ENCODE measurements at regions not wholly inside any gene's neighbourhood (a gene's known extent, or its start where the extent isn't known, plus 50 kb on each side); places are given as distances from the start of the nearest gene placed in this dataset.

DNA sequence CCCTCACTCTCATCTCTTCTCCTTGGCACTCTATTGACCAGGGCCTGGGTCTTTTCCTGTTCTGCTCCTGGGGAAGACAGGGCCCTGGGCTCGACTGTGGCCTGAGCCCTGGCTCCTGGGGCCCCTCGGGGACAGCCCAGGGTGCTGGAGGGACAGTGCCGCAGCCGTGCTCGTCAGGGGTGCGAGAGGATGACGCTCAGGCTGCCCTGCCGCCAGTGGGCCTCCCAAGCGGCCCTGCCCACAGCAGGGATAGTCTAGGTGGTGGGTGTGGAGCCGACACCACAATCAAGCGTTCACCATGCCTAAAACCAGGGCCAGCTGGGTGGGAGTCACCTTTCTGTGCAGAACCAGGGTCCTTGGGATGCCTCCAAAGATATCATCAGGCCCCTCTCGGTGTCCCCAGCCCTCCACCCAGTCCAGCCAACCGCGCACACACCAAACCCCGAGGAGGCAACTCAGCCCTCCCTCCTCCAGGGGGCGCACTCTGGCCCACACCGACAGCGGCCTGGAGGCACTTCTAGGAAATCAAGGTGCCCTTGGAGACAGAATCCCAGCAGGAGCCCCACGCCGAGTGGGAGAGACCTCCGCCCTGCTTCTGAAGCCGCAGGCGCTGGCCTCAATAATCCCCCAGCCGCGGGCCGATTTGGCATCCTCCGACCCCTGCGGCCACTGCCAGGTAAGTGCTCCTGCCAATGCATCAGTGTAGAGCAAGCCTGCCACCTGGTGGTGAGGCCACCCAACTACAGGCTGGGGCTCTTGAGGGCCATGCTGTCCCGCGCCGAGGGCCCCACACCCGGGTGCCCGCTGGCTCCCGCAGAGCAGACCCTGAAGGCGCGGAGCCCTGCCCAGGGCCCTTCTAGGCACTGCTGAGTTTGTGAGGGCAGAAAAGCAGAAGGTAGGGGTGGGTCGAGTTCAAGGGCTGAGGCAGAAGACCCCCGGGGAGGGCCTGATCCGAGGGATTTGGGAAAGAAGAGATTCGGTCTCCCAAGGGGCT, 496.4 kb downstream of the BUD13 start:
- intact Hi-C loops (cut with DNase I) = no loop called here
- ATAC-seq (peak; percentile 74), DNase-seq (ENCODE audit: low spot score) (peak; percentile 87)

DNA sequence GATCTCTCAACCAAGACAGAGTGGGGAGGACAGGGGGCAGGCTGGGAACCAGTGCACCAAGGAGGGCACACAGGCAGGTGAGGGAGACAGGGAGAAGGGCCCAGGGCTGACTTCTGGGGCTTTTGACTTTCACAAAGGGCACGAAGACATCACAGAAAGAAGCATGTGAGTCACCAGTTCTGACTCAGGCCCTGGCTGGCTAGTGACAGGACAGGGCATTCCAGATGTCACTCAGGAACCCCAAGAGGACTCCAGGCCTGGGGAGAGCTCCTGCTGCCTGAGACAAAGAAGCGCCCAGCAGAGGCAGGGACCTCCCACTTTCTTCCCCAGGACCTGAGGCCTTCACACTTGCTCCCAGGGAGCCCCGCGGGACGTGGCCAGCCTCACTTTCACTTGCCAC, 497.2 kb downstream of the BUD13 start:
- ATAC-seq (no peak), DNase-seq (ENCODE audit: low spot score) (no peak)
- intact Hi-C loops (cut with DNase I) = no loop called here

DNA sequence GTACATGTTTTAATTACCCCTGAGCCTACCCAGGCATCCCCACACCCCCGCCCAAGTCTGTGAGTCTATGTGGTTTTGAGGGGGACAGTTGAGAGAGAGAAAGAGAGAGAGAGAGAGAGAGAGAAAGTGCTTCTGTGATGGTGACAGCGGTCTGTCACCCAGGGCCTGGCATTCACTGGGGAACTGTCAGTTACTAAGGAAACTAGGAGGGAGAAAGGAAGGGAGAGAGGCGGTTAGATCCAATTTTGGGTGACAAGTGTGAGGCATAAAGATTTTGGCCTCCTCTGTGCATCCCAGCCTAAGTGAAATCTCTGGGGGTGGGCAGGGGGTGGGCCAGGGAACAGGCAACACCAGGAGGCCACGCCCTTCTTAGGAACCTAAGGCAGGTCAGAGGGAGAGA, 498.3 kb downstream of the BUD13 start:
- intact Hi-C loops (cut with DNase I) = no loop called here
- ATAC-seq (no peak), DNase-seq (ENCODE audit: low spot score) (no peak)

DNA sequence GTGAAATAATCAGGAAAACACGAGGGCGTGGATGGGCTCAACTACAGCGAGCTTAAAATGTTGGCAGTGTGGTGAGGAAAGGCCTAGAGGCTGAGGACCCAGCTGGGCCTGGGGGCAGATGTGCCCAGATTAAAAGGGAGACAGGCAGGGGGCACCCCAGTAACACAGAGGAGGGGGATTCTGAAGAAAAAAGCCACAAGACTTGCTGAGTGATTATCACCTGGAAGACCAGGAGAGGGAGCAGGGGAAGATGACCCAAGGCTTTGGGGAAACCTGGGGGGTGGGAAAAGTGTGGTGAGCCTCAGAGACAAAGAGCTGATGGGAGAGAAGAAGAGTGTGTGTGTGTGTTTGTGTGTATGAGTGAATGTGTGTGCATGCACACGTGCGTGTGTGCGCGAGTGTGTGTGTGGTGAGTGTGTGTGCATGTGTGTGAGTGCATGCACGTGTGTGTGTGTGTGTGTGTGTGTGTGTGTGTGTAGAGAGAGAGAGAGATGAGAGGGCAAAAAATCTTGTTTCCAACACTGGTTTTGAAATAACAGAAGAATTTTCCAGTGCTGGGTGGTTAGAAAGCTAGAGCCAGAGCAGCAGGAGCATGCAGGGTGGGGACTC, 500.5 kb downstream of the BUD13 start:
- DNase-seq (ENCODE audit: low spot score) = no peak
- no peak for ATAC-seq
- intact Hi-C loops (cut with DNase I) = no loop called here

DNA sequence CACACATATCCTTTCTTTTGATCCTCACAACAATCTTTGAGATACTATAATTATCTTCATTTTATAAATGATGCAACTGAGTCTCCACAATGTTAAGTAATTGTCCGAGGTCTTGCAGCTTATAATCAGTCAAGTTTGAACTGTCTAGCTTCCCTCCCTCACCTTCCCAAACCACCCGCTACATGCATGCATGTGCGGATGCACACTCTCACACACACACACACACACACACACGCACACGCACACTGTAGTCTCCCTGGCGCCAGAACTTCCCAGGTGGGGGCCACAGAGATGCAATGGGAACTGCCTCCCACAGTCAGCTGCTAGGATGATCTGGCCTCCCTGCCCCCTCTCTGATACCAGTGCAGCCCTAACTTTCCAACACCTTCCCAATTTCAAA, 501.3 kb downstream of the BUD13 start:
- DNase-seq (ENCODE audit: low spot score) = no peak
- ATAC-seq = no peak
- intact Hi-C loops (cut with DNase I) = no loop called here

DNA sequence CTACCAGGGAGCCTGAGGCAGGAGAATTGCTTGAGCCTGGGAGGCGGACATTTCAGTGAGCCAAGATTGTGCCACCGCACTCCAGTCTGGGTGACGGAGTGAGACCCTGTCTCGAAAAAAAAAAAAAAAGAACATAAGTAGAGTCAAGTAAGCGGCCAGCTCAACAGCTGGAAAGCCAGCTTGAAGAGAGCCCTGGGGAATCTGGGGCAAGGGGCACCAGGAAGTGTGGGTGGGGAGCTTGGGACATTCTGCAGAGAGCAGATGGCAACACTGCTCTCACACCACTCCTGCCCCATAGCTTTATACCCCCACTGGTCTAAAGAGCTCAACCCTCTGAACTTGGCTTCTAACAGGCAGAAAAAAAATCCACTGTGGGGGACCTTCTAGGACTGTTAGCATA, 505.6 kb downstream of the BUD13 start:
- DNase-seq (ENCODE audit: low spot score) (no peak), ATAC-seq (no peak)
- intact Hi-C loops (cut with DNase I) = no loop called here

DNA sequence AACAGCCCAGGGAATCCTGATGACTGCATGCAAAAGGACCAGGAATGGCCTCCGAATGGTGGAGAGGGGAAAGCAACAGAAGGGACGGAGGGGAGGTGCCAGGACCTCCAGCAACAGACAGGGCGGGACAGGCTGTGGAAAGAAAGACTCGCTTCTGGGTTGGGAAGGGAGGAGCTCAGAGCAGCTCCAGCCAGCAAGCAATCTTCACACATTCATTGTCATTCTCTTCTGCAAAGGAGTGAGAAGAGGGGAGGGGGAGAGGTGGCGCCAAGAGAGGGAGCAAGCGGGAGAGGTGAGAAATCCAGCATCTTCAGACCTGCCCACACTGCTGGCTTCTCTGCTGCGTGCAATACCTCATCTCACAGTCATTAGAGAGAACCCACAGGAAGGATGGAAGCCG, 509.0 kb downstream of the BUD13 start:
- ATAC-seq = no peak
- intact Hi-C loops (cut with DNase I) = no loop called here
- no peak for DNase-seq (ENCODE audit: low spot score)

DNA sequence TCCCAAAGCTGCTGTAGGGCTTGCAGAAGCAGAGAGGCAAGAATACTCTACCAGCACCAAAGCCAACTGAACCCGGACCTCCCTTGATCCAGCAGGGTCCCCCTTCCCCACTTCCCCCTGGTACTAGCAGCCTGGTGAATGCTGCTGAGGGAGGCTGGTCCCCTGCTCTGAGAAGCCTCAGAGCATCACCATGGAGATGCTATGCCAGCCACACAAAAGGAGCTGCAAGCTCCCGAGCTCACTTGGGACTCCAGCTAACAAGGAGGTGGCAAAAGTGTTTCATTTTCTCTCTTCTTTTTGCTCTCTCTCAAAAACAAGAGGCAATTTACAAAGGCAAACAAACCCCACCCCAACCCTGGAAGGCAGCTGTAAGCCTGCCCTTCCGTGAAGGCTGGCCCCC, 509.8 kb downstream of the BUD13 start:
- intact Hi-C loops (cut with DNase I) = no loop called here
- no peak for DNase-seq (ENCODE audit: low spot score)
- ATAC-seq = no peak

DNA sequence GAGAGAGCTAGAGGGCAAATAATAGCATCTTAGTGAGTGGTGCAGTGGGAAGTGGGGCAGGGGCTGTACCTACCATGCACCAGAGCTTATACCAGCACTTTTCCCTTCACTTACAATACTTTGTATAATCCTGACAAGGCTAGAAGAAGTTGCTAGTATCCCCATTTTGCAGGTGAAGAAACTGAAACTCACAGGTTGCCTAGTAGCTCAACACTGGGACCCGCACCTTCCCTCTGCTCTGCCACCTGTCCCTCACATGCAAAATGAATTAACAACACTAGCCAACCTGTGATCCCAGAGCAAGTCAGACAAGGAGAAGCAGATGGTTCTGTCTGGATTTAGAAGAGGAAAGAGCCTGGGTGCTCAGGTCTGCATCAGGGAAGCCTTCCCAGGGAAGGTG, 510.4 kb downstream of the BUD13 start:
- no peak for DNase-seq (ENCODE audit: low spot score)
- intact Hi-C loops (cut with DNase I) = no loop called here

DNA sequence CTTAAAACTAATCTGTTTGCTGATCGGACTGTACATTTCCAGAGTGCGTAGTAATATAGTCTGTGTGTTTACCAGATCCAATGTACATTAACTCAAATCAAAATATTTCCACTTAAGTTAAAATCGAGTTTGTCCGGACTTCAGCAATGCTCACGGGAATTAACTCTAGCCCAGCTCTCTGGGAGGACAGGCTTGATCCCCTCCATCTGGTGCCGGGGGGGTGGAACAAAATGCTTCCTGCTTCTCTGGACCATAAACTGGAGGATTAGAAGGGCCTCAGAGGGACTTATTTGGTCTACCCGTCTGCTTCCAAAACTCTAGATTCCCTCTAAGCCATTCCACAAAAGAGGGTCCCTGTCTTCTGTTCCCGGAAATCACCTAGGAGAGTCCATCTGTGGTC, 511.2 kb downstream of the BUD13 start:
- no peak for ATAC-seq
- intact Hi-C loops (cut with DNase I) = no loop called here
- no peak for DNase-seq (ENCODE audit: low spot score)

More for the DNA sequence above, 510.4 kb downstream of the BUD13 start:
- no peak for ATAC-seq

DNA sequence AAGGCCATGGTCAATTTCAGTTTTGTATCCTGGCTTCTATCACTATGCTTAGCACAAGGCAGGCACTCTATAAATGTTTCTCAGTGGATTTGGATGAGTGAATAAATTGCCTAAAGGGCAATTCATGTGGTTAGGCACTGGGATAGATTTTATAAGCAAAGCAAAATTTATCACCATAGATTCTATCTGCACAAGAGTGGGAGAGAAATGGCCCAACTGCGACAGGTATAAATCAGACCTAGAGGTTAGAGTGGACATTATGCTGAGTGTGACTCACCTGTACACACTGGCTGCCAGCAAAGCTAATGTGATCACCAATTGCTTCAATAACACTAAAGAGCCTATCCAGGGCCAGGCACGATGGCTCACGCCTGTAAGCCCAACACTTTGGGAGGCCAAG, 514.0 kb downstream of the BUD13 start:
- DNase-seq (ENCODE audit: low spot score) (no peak), ATAC-seq (no peak)
- intact Hi-C loops (cut with DNase I) = no loop called here

DNA sequence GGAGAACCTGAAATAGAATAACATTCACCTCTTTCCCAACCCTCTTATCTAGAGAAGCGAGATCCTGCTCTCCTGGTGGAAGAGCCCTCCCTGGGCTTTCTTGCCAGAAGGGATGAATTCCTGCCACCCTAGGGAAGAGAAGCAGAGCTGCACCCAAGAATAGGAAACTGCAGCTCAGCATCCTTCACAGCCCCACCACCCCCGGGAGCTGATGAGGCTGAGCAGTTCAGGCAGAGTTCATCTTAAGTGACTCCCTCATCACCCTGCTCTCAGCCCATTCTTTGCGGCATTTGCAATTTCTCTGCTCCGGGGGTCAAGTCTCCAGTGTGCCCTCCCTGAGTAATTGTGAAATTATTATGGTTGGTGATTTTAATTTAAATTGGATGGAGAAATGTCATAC, 514.9 kb downstream of the BUD13 start:
- intact Hi-C loops (cut with DNase I) = no loop called here
- no peak for DNase-seq (ENCODE audit: low spot score)
- ATAC-seq = no peak

DNA sequence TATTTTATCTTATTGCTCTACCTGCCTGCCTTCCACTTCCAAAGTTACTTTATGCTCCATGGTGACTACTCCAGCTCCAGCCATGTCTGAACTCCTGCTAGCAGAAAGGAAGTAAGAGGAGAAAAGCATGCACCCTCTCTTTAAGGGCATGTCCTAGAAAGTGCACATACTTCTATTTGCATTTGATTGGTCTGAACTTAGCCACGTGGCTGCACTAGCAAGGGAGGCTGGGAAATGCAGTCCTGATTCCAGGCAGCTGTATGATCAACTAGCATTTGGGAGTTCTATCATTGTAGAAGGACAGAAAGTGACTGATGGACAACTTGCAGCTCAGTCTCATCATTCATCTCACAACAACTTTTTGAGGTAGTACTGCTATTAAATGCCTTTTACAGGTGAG, 515.7 kb downstream of the BUD13 start:
- intact Hi-C loops (cut with DNase I) = no loop called here
- ATAC-seq (no peak), DNase-seq (ENCODE audit: low spot score) (no peak)

DNA sequence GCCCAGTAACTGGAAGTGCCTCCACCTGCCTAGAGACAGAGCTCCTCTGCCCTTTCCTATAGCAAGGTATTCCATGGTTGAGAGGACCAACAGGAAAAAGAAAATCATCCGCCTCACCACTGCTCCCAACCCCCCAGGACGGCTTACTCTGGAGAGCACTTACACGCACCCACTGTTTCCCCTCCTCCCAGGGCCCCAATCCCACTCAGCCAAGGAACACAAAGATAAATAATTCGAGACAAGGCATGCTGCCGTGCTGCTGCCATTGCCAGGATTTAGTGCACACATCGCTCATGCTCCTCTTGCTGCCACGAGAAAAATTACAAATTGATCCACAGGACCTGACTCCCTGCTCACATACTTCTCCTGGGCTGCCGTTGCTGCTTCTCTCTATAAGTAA, 516.6 kb downstream of the BUD13 start:
- ATAC-seq = no peak
- no peak for DNase-seq (ENCODE audit: low spot score)
- intact Hi-C loops (cut with DNase I) = no loop called here

DNA sequence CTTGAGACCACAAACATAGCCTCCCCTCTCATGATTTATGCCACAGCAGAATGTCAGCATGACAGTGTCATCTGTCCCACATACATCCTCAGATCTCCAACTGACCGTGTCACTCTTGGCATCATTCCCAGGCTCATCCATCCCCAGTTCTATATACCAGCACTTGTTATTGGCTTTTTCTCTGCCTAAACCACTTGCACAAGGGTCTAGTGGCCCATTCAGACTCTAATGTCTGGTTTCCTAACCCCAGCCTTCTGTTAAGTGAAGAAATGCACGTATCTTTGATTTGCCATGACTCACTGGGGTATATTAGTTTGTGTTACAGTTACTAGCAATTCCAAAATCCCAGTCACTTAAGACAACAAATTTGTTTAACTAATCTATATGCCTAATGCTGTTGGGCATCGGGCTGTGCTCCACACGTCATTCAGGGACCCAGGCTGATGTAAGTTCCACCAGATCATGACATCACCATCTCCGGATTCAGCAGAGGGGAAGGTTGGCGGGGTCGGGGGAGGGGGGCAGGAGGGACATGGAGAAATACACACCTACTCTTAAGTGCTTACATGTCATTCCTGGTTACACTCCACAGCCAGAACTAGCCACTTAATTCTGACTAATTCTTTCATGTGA, 517.4 kb downstream of the BUD13 start:
- ATAC-seq (no peak), DNase-seq (ENCODE audit: low spot score) (no peak)
- intact Hi-C loops (cut with DNase I) = no loop called here

DNA sequence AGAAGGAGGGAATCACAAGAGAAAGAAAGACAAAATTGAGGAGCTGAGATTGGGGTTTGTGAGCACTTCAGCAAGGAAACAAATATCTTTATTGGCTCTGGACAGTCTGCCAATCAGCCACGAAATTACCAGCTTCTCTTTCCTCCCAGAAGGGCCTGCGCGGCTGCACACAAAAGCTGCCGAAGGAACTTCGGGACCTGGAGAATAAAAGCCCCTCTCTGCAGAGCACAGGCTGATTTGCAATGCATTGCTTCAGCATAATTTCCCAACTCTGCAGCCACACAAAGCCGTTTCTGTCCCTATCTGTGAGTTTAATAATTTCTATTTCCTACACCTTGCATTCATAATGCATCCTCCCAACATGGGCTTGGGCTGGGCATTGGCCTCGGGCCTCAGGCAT, 522.6 kb downstream of the BUD13 start:
- intact Hi-C loops (cut with DNase I) = no loop called here
- DNase-seq (ENCODE audit: low spot score) = no peak
- no peak for ATAC-seq

DNA sequence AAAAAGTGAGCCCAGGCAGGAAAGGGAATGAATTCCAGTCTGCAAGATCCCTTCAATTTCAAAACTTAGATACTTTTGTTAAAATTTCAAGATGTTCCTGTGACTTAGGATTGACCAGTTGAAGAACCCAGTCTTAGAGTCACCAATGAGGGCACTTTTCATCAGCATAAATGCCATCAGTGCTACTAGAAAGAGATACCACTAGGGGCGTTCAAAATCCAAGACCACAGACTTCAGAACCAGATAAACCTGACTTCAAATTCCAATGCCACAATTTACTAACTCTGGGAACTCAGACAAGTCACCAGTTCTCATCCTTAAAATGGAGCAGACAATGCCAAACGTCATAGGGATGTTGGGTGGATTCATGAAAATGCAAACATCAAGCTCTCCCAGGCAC, 523.2 kb downstream of the BUD13 start:
- no peak for DNase-seq (ENCODE audit: low spot score)
- ATAC-seq = no peak
- intact Hi-C loops (cut with DNase I) = no loop called here

DNA sequence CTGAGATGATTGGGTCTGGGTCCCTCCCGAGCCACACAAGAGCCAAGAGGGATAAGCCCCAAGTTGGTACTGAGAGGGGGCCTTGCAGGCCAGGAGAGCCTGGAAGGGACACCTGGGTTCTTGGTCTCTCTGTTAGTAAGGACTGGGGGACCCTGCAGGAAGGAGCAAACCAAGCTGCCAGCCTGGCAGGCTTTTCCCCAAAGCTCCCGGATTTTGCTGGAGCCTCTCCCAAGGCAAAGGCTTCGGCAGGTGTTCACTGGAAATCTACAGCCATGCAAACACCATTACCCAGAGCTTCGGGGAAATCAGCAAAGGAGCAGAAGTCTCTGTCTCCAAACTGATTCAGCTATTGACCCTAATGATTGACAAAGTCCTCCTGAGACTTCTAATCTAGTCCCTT, 527.9 kb downstream of the BUD13 start:
- DNase-seq (ENCODE audit: low spot score) = no peak
- intact Hi-C loops (cut with DNase I) = loop anchor here (5.0 kb wide), 1 partner anchor 692 kb away; no protein-coding TSS in a partner anchor
- ATAC-seq = no peak

DNA sequence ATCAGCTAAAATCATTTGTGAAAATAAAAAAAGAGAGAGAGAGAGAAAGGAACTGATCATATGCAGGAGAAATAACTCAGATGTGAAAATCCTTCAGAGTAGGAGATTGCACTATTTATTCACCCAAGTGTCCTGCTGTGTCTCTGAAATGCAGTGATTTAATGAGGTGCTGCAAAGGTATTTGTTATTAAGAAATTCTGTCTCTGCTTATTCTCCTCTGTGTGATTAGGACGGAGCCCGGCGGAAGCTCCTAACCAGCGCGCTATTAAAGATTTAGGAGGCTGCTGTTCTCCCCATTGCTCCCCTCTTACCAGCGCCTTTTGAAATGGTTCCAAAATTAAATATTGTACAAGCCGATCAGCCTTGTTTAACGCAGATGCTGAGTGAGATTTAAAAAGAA, 528.3 kb downstream of the BUD13 start:
- DNase-seq (ENCODE audit: low spot score) (no peak), ATAC-seq (no peak)
- intact Hi-C loops (cut with DNase I) = loop anchor here (5.0 kb wide), 1 partner anchor 693 kb away; no protein-coding TSS in a partner anchor

DNA sequence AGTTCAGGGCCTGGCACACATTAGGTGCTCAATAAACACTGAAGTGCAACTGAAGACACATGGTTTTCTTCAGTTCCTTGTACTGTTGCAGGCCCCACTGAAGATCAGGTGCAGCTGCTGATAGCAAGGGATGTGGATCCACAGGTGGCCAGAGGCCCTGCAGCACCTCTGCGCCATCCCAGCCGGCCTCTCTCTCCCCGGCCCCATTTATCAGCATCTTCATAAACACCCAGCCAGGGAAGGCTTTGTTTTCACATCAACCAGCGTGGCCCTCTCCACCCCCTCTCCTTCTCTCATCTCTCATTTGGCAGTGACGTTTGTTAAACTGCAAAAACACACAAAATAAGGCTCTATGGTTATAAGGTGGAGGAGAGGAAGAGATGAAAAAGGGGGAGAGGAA, 528.8 kb downstream of the BUD13 start:
- intact Hi-C loops (cut with DNase I) = loop anchor here (5.0 kb wide), 1 partner anchor 693 kb away; no protein-coding TSS in a partner anchor
- no peak for ATAC-seq
- no peak for DNase-seq (ENCODE audit: low spot score)

Measured in sciatic nerve (tissue), 2 donors.